Epithelial cell of esophagus (primary cell): ENCODE measurements at regions not wholly inside any gene's neighbourhood (a gene's known extent, or its start where the extent isn't known, plus 50 kb on each side); places are given as distances from the start of the nearest gene placed in this dataset.
A peak's percentile ranks its signal among the peaks of the same experiment; 100 is the strongest.
"Not testable (repeated sequence)": the region's sequence is repeated elsewhere in the genome, so short reads cannot be mapped to it uniquely, and the experiment has no call there.

ENCODE experiments used
- DNase-seq: peaks from one replicate; pipeline ENCODE4 v3.0.0; 2010; ENCODE audit warnings: low read depth
- H3K4me3 ChIP-seq: 2 replicates; pipeline ENCODE4 v1.5.1; 2011; ENCODE audit warnings: mild to moderate bottlenecking, low read length, control low read depth
- TF ChIP-seq, protein P1 (sequence below): IDR thresholded peaks from 2 replicates; pipeline ENCODE4 v1.5.1; 2011; ENCODE audit warnings: low read depth, mild to moderate bottlenecking, low read length, control low read depth, inconsistent platforms; ENCODE audit not compliant: insufficient read depth; ENCODE audit errors: missing control alignments

DNA sequence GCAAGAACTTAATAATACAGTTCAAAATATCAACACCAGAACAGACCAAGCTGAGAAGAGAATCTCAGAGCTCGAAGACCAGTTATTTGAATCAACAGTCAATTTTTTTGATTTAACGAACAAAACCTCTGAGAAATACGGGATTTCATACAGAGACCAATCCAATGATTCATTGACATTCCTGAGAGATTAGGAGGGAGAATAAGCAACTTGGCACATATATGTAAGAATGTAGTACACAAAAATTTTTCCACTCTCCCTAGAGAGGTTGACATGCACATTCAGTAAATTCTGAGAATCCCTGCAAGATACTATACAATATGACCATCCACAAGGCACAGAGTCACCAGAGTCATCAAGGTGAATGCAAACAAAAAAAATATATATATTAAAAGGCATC is 1577.3 kb upstream of the C9orf72 start:
- no peak overlapping the region for H3K4me3 ChIP-seq
- DNase-seq = peak; percentile 33
- TF ChIP-seq, protein P1, sequence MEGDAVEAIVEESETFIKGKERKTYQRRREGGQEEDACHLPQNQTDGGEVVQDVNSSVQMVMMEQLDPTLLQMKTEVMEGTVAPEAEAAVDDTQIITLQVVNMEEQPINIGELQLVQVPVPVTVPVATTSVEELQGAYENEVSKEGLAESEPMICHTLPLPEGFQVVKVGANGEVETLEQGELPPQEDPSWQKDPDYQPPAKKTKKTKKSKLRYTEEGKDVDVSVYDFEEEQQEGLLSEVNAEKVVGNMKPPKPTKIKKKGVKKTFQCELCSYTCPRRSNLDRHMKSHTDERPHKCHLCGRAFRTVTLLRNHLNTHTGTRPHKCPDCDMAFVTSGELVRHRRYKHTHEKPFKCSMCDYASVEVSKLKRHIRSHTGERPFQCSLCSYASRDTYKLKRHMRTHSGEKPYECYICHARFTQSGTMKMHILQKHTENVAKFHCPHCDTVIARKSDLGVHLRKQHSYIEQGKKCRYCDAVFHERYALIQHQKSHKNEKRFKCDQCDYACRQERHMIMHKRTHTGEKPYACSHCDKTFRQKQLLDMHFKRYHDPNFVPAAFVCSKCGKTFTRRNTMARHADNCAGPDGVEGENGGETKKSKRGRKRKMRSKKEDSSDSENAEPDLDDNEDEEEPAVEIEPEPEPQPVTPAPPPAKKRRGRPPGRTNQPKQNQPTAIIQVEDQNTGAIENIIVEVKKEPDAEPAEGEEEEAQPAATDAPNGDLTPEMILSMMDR = no peak

DNA sequence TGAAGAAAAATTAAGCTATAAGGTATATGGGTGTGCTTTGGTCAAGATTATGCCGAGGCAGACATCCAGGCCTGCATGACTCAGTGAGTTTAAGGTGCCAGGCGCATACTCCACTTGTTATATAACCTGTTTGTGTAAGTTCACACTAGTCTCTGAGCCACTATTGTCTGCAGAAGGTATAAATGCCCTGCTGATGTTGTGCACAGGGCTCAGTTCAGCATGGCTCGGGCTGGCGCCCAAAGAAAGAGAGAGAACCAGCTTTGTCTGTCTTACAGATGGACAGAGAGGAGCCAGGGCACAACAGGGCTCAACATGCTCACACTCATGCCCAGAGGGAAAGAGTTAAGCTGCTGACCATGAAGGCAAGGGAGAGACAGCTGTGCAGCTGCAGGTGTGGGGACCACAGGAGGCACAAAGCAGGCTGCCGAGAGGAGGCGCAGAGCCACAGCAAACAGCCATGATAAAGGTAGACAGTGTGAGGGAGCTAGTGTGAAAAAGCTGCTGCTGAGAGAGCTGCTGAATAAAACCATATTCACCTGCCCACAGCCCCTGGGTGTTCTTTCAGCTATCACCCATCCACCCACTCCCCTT is 1587.6 kb upstream of the C9orf72 start:
- TF ChIP-seq, protein P1 = no peak
- no peak overlapping the region for H3K4me3 ChIP-seq
- DNase-seq = peak; percentile 18

DNA sequence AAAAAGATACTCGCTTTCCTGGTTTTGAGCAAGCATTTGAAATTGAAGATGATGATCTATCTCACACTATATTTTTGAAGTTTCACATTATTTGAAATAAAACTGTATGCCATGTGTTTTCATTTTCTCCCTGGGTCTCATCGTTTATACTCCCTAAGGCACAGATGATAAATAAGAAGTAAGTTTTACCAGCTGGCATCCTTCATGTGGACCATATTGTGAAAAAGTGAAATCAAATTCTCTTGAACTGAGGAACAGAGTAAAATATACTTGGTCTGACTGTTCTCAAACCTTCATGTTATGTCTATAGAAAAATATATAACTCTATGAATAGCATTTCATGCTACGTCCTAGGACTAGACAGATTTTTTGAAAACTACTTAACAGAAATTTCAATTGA is 1600.9 kb upstream of the C9orf72 start:
- H3K4me3 ChIP-seq = no peak overlapping the region
- no peak for DNase-seq
- TF ChIP-seq, protein P1 = no peak

DNA sequence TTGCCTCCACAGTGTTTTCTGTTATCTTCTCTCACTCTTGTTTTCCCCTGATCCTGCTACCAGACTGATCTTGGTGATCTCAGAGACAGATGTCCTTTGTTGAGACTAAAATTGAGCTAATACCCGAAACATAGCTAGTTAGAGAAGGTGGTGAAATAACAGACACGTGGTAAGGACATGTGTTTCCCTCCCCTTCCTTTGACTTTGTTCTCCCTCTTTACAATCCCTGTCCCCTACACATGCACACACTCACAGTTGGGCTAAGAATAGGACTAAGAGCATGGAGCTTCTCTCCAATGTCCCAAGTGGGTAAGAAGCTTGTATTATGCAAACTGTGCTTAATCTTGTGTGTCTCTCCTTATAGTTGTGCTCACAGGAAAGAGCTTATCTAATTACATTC is 1603.0 kb upstream of the C9orf72 start:
- TF ChIP-seq, protein P1 = no peak
- H3K4me3 ChIP-seq = no peak overlapping the region
- no peak for DNase-seq

DNA sequence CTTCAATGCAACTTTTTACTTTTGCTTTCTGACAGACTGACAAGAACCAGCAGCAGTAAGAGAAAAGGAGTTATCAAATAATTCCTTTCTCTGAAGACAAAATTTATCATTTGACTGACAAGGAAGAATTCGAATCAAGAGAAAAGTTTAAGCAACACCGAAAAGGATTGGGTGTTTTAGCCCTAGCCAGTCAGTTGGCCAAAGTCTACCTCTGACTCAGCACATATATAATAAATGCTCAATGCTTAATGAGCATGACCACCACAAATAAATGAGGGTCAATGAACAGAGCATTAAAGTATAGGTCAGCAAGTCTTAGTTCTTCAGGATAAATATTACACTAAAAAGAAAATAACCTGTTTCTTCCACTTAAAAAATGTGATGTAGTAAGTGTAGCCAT is 1603.5 kb upstream of the C9orf72 start:
- no peak for DNase-seq
- no peak overlapping the region for H3K4me3 ChIP-seq
- TF ChIP-seq, protein P1 = no peak

DNA sequence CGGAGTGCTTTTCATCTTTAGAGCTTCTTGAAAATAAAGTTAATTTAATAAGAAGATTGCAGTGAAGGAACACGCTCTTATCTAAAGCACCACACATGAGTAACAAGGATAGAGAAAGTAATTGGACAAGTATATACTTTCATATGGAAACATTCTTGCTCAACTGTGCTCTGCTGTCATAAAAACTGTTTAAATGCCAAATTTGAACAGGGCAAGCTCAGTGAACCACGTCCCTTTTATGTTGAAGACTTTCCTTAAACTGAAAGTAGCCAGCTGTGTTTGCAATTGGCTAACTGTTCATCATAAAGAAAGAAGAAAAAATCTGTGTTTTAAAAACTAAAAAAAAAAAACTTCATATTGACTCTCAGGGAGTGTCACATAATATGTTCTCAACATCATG is 1610.7 kb upstream of the C9orf72 start:
- TF ChIP-seq, protein P1 = no peak
- H3K4me3 ChIP-seq = no peak overlapping the region
- no peak for DNase-seq

DNA sequence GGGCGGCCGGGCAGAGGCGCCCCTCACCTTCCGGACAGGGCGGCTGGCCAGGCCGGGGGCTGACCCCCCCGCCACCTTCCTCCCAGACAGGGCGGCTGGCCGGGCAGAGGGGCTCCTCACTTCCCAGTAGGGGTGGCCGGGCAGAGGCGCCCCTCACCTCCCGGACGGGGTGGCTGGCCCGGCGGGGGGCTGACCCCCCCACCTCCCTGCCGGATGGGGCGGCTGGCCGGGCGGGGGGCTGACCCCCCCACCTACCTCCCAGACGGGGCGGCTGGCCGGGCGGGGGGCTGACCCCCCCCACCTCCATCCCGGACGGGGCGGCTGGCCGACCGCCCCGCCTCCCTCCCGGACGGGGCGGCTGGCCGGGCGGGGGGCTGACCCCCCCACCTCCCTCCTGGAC is 1615.5 kb upstream of the C9orf72 start:
- not testable (repeated sequence) for H3K4me3 ChIP-seq, DNase-seq

DNA sequence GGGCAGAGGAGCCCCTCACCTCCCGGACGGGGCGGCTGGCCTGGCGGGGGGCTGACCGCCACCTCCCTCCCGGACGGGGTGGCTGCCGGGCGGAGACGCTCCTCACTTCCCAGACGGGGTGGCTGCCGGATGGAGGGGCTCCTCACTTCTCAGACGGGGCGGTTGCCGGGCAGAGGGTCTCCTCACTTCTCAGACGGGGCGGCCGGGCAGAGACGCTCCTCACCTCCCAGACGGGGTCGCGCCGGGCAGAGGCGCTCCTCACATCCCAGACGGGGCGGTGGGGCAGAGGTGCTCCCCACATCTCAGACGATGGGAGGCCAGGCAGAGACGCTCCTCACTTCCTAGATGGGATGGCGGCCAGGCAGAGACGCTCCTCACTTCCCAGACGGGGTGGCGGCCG is 1615.9 kb upstream of the C9orf72 start:
- H3K4me3 ChIP-seq, DNase-seq: not testable (repeated sequence)
